Adrenal gland (tissue), 9 donors: ENCODE measurements at regions not wholly inside any gene's neighbourhood (a gene's known extent, or its start where the extent isn't known, plus 50 kb on each side); places are given as distances from the start of the nearest gene placed in this dataset.

ENCODE experiments used
- DNase-seq, 7 donors: peaks; one replicate each; pipeline ENCODE4 v3.0.0-alpha.2; 2019 to 2020
- H3K27ac ChIP-seq, 5 donors: fragments of 200-600 bp; sonication (generic) in 4 of 5; 1 replicate in 3 of 5; 2 replicates in 2 of 5; pipeline versions ENCODE4 v1.5.1 to v1.8.0; 2016 to 2020; ENCODE audit warnings: mild to moderate bottlenecking in 1 of 5
- H3K27me3 ChIP-seq: fragments of 200-600 bp; 2 replicates; pipeline ENCODE4 v1.8.0; 2021
- H3K36me3 ChIP-seq, 2 donors: fragments of 200-600 bp; replicated peaks in 1 of 2; 1 replicate in 1 of 2; 2 replicates in 1 of 2; pipeline versions ENCODE4 v1.5.1 to v1.8.0; 2018 to 2022
- H3K4me1 ChIP-seq, 2 donors: fragments of 200-600 bp; replicated peaks in 1 of 2; 1 replicate in 1 of 2; 2 replicates in 1 of 2; pipeline versions ENCODE4 v1.5.1 to v1.8.0; 2018 to 2021
- H3K4me3 ChIP-seq, 4 donors: fragments of 200-600 bp; sonication (generic) in 3 of 4; one replicate each; pipeline ENCODE4 v1.5.1; 2016 to 2018
- H3K9me3 ChIP-seq, 3 donors: fragments of 200-600 bp; sonication (generic) in 1 of 3; replicated peaks in 1 of 3; 1 replicate in 2 of 3; 2 replicates in 1 of 3; pipeline versions ENCODE4 v1.5.1 to v1.8.0; 2016 to 2021
- POLR2A ChIP-seq, 2 donors: fragments of 450-650 bp; IDR thresholded peaks; one replicate each; pipeline ENCODE4 v1.6.1; 2017; ENCODE audit warnings: antibody characterized with exemption in 2 of 2, mild to moderate bottlenecking in 2 of 2, moderate library complexity in 1 of 2
- WGBS, 4 donors: extraction: QIAGEN DNeasy Blood & Tissue Kit in 2 of 4; methylation state at CpG; one replicate each; pipeline versions ENCODE4 v1.1.5 to v1.1.7; 2013 to 2017; 5-methylcytosine and 5-hydroxymethylcytosine counted together
- intact Hi-C, 2 donors: fragments of 100-400 bp; cut with DNase I; formaldehyde crosslinking; loops; one replicate each; pipeline versions ENCODE4 v1.14.1 to v1.15.0; 2022 to 2023
- TF ChIP-seq, protein P1 (sequence below), 6 experiments: fragments of 450-650 bp in 4 of 6; fragments of 200-600 bp in 2 of 6; sonication (generic) in 1 of 6; IDR thresholded peaks; 1 replicate in 5 of 6; 2 replicates in 1 of 6; pipeline versions ENCODE4 v1.5.1 to v1.8.0; 2016 to 2021; ENCODE audit warnings: antibody characterized with exemption in 6 of 6, mild to moderate bottlenecking in 2 of 6, moderate library complexity in 1 of 6
- donor health status: healthy with polysubstance abuse.
- donor health status: Bipolar disorder and iron deficiency.
- donor health status: DM: yes; HTN: yes; CAD: no.
- donor health status: DM: no; HTN: no; CAD: no.
- donor health status: DM: no; HTN: no; CAD: no.

DNA sequence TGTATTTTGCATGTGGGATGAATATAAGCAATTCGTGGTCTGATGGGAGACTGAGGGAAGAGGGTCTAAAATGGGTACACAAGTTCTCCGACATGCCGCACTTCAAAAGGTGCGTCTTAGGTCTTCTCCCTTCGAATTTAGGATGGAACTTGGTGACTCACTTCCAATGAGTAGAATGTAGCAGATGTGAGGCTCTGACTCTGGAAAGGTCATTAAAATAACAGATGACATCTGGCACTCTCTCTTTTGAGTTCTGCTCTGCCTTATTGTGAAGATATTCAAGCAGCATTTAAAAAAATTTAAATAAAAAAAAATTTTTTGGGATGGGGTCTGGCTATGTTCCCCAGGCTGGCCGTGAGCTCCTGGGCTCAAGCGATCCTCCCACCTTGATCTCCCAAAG, 92.7 kb downstream of the TMEM100 start:
- no peak for TF ChIP-seq POLR2A (IDR thresholded peaks at IDR 0.05)
- TF ChIP-seq, protein P1, sequence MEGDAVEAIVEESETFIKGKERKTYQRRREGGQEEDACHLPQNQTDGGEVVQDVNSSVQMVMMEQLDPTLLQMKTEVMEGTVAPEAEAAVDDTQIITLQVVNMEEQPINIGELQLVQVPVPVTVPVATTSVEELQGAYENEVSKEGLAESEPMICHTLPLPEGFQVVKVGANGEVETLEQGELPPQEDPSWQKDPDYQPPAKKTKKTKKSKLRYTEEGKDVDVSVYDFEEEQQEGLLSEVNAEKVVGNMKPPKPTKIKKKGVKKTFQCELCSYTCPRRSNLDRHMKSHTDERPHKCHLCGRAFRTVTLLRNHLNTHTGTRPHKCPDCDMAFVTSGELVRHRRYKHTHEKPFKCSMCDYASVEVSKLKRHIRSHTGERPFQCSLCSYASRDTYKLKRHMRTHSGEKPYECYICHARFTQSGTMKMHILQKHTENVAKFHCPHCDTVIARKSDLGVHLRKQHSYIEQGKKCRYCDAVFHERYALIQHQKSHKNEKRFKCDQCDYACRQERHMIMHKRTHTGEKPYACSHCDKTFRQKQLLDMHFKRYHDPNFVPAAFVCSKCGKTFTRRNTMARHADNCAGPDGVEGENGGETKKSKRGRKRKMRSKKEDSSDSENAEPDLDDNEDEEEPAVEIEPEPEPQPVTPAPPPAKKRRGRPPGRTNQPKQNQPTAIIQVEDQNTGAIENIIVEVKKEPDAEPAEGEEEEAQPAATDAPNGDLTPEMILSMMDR (IDR thresholded peaks at IDR 0.05) = no peak
- Histone ChIP-seq H3K9me3 (no peaks in the 10 kb centered on the region), H3K4me1 (no peaks in the 10 kb centered on the region), H3K27me3 (no peaks in the 10 kb centered on the region), H3K36me3 (no peaks in the 10 kb centered on the region), H3K4me3 (no peak overlapping the region), H3K27ac (no peak overlapping the region)
- intact Hi-C loops = no loop called here
- WGBS, 4 donors = 77 to 85% (median 81%) methylated on average over 7 of the region's 7 CpGs
- no peak for DNase-seq

DNA sequence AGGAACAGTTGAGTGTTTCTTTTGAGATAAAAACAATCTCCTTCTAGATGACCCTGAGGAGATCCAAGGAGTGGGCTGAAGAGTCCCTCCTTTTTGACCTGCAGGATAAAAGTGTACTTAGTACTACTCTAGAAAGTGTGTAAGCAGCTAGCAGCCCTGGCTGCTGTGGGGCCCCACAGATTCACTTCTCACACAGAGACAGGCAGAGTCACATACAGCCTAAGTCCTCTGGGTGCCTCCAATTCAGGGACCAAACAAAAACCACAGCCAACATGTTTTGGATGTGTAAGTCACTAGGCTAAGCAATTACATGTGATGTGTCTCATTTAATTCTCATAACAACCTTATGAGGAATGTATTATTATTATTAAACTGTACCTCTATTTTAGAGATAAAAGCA, 97.1 kb downstream of the TMEM100 start:
- TF ChIP-seq, protein P1 (IDR thresholded peaks at IDR 0.05) = no peak
- TF ChIP-seq POLR2A (IDR thresholded peaks at IDR 0.05) = no peak
- no peak overlapping the region for H3K27ac ChIP-seq
- no peaks in the 10 kb centered on the region for H3K27me3 ChIP-seq
- H3K36me3 ChIP-seq = no peaks in the 10 kb centered on the region
- no peak for DNase-seq
- no peaks in the 10 kb centered on the region for H3K4me1 ChIP-seq
- no peaks in the 10 kb centered on the region for H3K9me3 ChIP-seq
- no peak overlapping the region for H3K4me3 ChIP-seq
- intact Hi-C loops = no loop called here

DNA sequence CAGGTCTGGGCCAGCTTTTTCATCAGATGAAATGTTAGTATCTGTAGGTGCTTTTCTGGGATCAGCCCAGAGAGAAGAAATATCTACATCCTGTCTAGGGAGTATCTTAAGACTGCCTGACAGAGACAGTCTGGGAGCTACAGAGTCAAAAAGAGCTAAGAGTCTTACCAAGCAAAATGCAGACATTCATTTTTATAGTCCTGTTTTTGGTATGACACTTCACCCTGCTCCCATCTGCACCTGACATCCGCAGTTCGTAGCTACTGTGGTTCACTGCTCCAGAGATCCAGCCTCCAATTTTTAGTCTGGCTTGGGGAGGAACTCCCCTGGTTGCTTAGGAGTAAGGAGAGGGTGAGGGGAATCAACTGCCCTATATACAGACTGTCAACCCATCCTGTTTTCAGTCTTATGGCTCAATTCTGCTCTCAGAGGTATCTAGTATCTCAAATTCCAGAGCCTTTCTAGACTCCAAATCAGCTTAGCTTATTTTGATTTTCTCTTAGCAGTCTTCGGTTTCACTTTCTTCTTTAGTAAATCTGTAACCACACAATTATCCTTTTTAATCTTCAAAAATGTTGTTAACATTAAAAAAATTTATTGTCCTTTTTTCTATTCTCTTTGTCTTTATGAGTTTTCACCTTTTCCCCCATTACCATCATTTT, 97.8 kb downstream of the TMEM100 start:
- Histone ChIP-seq H3K9me3 (no peaks in the 10 kb centered on the region), H3K4me1 (no peaks in the 10 kb centered on the region), H3K36me3 (no peaks in the 10 kb centered on the region), H3K27ac (no peak overlapping the region), H3K27me3 (no peaks in the 10 kb centered on the region), H3K4me3 (no peak overlapping the region)
- WGBS, 4 donors = 76 to 87% (median 84%) methylated on average over 3 of the region's 3 CpGs
- DNase-seq = no peak
- TF ChIP-seq POLR2A (IDR thresholded peaks at IDR 0.05) = no peak
- TF ChIP-seq, protein P1 (IDR thresholded peaks at IDR 0.05) = no peak
- intact Hi-C loops = no loop called here

DNA sequence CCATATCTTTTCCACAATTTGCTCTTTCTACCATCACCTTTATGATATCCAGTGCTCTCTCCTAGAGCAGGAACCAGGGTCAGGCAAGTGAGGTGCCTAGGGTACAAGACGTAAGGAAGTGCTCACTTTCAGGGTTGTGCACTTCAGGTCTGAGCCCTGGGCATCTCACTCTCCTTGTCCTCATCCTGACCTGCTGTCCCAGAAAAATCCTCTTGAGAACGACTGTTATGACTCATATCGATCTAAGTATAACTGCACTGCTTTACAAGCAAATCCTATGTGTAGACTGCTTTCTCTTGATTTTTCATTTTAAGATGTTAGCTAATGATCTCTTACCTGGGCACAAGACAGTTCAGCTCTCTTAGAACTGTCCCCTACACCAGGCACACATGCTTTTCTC, 100.1 kb downstream of the TMEM100 start:
- Histone ChIP-seq H3K27ac (no peak overlapping the region), H3K9me3 (no peaks in the 10 kb centered on the region), H3K36me3 (no peaks in the 10 kb centered on the region), H3K27me3 (no peaks in the 10 kb centered on the region), H3K4me1 (no peaks in the 10 kb centered on the region), H3K4me3 (no peak overlapping the region)
- 45 to 59% (median 52%) methylated on average over 3 of the region's 3 CpGs for WGBS, 4 donors
- intact Hi-C loops = no loop called here
- no peak for DNase-seq
- TF ChIP-seq POLR2A (IDR thresholded peaks at IDR 0.05) = no peak
- TF ChIP-seq, protein P1 (IDR thresholded peaks at IDR 0.05) = no peak
